Body of pancreas (tissue), 4 donors: ENCODE measurements at regions not wholly inside any gene's neighbourhood (a gene's known extent, or its start where the extent isn't known, plus 50 kb on each side); places are given as distances from the start of the nearest gene placed in this dataset.

Source experiments
- ATAC-seq: fragments of 150-250 bp; one replicate; pipeline ENCODE4 v1.9.1; 2016
- DNase-seq, 4 donors: peaks; one replicate each; pipeline ENCODE4 v3.0.0-alpha.2; 2019
- H3K27ac ChIP-seq, 4 donors: fragments of 200-600 bp; sonication (generic); 1 replicate in 3 of 4; 2 replicates in 1 of 4; pipeline versions ENCODE4 v1.5.1 to v1.6.1; 2016 to 2019; ENCODE audit warnings: mild to moderate bottlenecking in 1 of 4, mixed read lengths in 1 of 4, moderate library complexity in 1 of 4
- H3K27me3 ChIP-seq, 2 donors: fragments of 200-600 bp; sonication (generic); one replicate each; pipeline ENCODE4 v1.6.0; 2016; ENCODE audit warnings: mild to moderate bottlenecking in 1 of 2
- H3K36me3 ChIP-seq, 2 donors: fragments of 200-600 bp; sonication (generic); replicated peaks in 1 of 2; 2 replicates each; pipeline ENCODE4 v1.5.1; 2016; ENCODE audit warnings: low read depth in 2 of 2; ENCODE audit not compliant: insufficient read depth in 1 of 2
- H3K4me1 ChIP-seq: fragments of 200-600 bp; sonication (generic); one replicate; pipeline ENCODE4 v1.6.0; 2016
- H3K4me3 ChIP-seq, 2 donors: fragments of 200-600 bp; sonication (generic); 1 replicate in 1 of 2; 2 replicates in 1 of 2; pipeline ENCODE4 v1.5.1; 2016 to 2019
- H3K9me3 ChIP-seq, 3 donors: fragments of 200-600 bp; sonication (generic); 1 replicate in 2 of 3; 2 replicates in 1 of 3; pipeline ENCODE4 v1.5.1; 2016
- CTCF ChIP-seq, 7 experiments: fragments of 450-650 bp in 4 of 7; fragments of 200-600 bp in 3 of 7; sonication (generic) in 3 of 7; IDR thresholded peaks; one replicate each; pipeline ENCODE4 v1.5.1; 2016 to 2019; ENCODE audit warnings: antibody characterized with exemption in 7 of 7
- POLR2A ChIP-seq, 3 donors: fragments of 450-650 bp; IDR thresholded peaks; one replicate each; pipeline ENCODE4 v1.6.1; 2016; ENCODE audit warnings: antibody characterized with exemption in 3 of 3, mild to moderate bottlenecking in 2 of 3
- WGBS, 2 donors: methylation state at CpG; one replicate each; pipeline ENCODE4 v1.1.5; 2017; 5-methylcytosine and 5-hydroxymethylcytosine counted together
- intact Hi-C: fragments of 100-400 bp; cut with DNase I; formaldehyde crosslinking; loops from one replicate; pipeline ENCODE4 v1.15.1; 2023

- no peak overlapping the region for H3K27ac ChIP-seq
- H3K27me3 ChIP-seq: no peaks in the 10 kb centered on the region
- ATAC-seq: no peak
- peaks cover 6% of the 10 kb centered on the region for H3K4me1 ChIP-seq
- WGBS, 2 donors: 56 to 67% methylated on average over 5 of the region's 5 CpGs
- intact Hi-C loops: no loop called here
- no peaks in the 10 kb centered on the region for H3K36me3 ChIP-seq
- DNase-seq: no peak
- no peak for TF ChIP-seq CTCF (IDR thresholded peaks at IDR 0.05)
- no peak for TF ChIP-seq POLR2A (IDR thresholded peaks at IDR 0.05)
- H3K9me3 ChIP-seq: no peaks in the 10 kb centered on the region
- H3K4me3 ChIP-seq: no peak overlapping the region
Measured at GRCh38 chr2:54403512-54404238, 52.5 kb upstream of the SPTBN1 start.

- H3K36me3 ChIP-seq: no peaks in the 10 kb centered on the region
Measured at GRCh38 chr2:54404270-54404669, 51.9 kb upstream of the SPTBN1 start.

GRCh38 chr2:54406031-54406430 is 50.1 kb upstream of the SPTBN1 start:
- TF ChIP-seq CTCF (IDR thresholded peaks at IDR 0.05) (no peak), POLR2A (IDR thresholded peaks at IDR 0.05) (no peak)
- DNase-seq (no peak), ATAC-seq (no peak)
- H3K4me3 ChIP-seq: no peak overlapping the region
- H3K9me3 ChIP-seq: no peaks in the 10 kb centered on the region
- H3K27ac ChIP-seq: no peak overlapping the region
- whole genome bisulfite sequencing, 2 donors: 74 to 82% methylated on average over 4 of the region's 4 CpGs
- intact Hi-C loops: no loop called here
- H3K27me3 ChIP-seq: no peaks in the 10 kb centered on the region
- H3K4me1 ChIP-seq: peaks cover 6% of the 10 kb centered on the region
- no peaks in the 10 kb centered on the region for H3K36me3 ChIP-seq

More at GRCh38 chr2:54404270-54404669, 51.9 kb upstream of the SPTBN1 start:
- no peak overlapping the region for H3K4me3 ChIP-seq
- peaks cover 6% of the 10 kb centered on the region for H3K4me1 ChIP-seq
- H3K9me3 ChIP-seq: no peaks in the 10 kb centered on the region
- DNase-seq: no peak
- 69 to 72% methylated on average over 4 of the region's 4 CpGs for WGBS, 2 donors
- TF ChIP-seq POLR2A (IDR thresholded peaks at IDR 0.05): no peak
- no peak for TF ChIP-seq CTCF (IDR thresholded peaks at IDR 0.05)
- no peaks in the 10 kb centered on the region for H3K27me3 ChIP-seq
- no peak overlapping the region for H3K27ac ChIP-seq
- intact Hi-C loops: no loop called here
- ATAC-seq: no peak
